Activated CD8-positive, alpha-beta T cell treated with anti-CD3 and anti-CD28 coated beads for 36 hours (primary cell): ENCODE measurements at regions not wholly inside any gene's neighbourhood (a gene's known extent, or its start where the extent isn't known, plus 50 kb on each side); places are given as distances from the start of the nearest gene placed in this dataset.
A peak's percentile ranks its signal among the peaks of the same experiment; 100 is the strongest.

ENCODE experiments used
- ATAC-seq: fragments of 200-7000 bp; cut with Tn5 transposase; one replicate; pipeline ENCODE4 v1.10.0; 2021; ENCODE audit warnings: mild to moderate bottlenecking, moderate library complexity
- CTCF ChIA-PET: fragments of 350-600 bp; sonication (Branson Sonifier 250); formaldehyde crosslinking; loops from one replicate; lab custom pipeline; 2021; ENCODE audit warnings: antibody characterized with exemption; lab: Charles Lee
- POLR2A ChIA-PET: fragments of 350-600 bp; sonication (Branson Sonifier 250); formaldehyde crosslinking; loops from one replicate; lab custom pipeline; 2021; ENCODE audit warnings: antibody characterized with exemption; lab: Charles Lee
- DNase-seq: peaks from one replicate; pipeline ENCODE4 v3.0.0-alpha.2; 2020
- H3K27ac Mint-ChIP-seq: one replicate; pipeline ENCODE4 v1.8.0; 2021; ENCODE audit warnings: mild to moderate bottlenecking, mixed read lengths
- H3K27me3 Mint-ChIP-seq: one replicate; pipeline ENCODE4 v1.8.0; 2021; ENCODE audit warnings: mixed read lengths
- H3K36me3 Mint-ChIP-seq: one replicate; pipeline ENCODE4 v1.8.0; 2021; ENCODE audit warnings: low read depth, mixed read lengths
- H3K4me1 Mint-ChIP-seq: one replicate; pipeline ENCODE4 v1.8.0; 2021; ENCODE audit warnings: low read depth, mixed read lengths
- H3K4me3 Mint-ChIP-seq: one replicate; pipeline ENCODE4 v1.8.0; 2021; ENCODE audit warnings: mild to moderate bottlenecking, moderate library complexity, mixed read lengths
- H3K9me3 Mint-ChIP-seq: one replicate; pipeline ENCODE4 v1.8.0; 2021; ENCODE audit warnings: mixed read lengths
- intact Hi-C: fragments of 100-400 bp; cut with micrococcal nuclease; formaldehyde crosslinking; loops from one replicate; pipeline ENCODE4 v1.10.0; 2022
- TF ChIP-seq, protein P1 (sequence below): fragments of 200-600 bp; IDR thresholded peaks from one replicate; pipeline ENCODE4 v1.8.0; 2022; ENCODE audit warnings: antibody characterized with exemption, mild to moderate bottlenecking

DNA sequence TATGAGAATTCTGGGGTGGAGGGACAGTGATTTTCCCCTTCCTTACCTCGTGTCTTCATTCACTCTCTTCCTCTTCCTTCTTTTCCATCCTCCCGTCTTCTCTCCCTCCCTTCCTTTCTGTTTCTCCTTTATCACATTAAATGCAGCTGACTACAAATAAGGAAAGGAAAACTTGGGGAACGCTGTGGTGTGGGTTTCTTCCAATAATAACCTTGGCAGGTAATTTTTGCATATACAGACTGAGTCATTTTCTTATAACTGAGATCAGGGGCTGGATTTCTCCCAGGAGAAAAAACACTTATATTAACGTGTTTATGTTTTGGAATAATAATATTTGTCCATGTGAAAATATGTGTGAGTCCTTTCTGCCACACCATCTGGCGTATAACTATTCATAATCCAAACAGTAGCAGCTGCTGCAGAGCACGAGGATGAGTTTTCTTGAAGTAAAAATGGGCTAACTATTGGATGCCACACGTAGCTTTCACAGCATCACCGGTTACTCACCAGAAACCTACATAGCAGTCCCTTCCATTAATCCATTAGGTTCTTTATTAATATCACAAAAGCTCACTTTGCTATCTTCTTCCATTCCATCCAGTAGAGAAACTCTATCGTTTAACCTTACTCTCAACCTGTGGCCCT is 139.2 kb upstream of the SASH1 start:
- DNase-seq, result no peak
- intact Hi-C loops, result loop anchor here (5.0 kb wide), 1 partner anchor 244 kb away; no protein-coding TSS in a partner anchor
- POLR2A ChIA-PET, result no interaction called here
- peaks cover 2% of the 10 kb centered on the region for H3K36me3 Mint-ChIP-seq
- TF ChIP-seq, protein P1, sequence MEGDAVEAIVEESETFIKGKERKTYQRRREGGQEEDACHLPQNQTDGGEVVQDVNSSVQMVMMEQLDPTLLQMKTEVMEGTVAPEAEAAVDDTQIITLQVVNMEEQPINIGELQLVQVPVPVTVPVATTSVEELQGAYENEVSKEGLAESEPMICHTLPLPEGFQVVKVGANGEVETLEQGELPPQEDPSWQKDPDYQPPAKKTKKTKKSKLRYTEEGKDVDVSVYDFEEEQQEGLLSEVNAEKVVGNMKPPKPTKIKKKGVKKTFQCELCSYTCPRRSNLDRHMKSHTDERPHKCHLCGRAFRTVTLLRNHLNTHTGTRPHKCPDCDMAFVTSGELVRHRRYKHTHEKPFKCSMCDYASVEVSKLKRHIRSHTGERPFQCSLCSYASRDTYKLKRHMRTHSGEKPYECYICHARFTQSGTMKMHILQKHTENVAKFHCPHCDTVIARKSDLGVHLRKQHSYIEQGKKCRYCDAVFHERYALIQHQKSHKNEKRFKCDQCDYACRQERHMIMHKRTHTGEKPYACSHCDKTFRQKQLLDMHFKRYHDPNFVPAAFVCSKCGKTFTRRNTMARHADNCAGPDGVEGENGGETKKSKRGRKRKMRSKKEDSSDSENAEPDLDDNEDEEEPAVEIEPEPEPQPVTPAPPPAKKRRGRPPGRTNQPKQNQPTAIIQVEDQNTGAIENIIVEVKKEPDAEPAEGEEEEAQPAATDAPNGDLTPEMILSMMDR, result no peak
- H3K27me3 Mint-ChIP-seq, result peaks cover 57% of the 10 kb centered on the region
- H3K9me3 Mint-ChIP-seq, result peaks cover 12% of the 10 kb centered on the region
- ATAC-seq, result peak; percentile 14
- peaks cover 26% of the 10 kb centered on the region for H3K4me1 Mint-ChIP-seq
- CTCF ChIA-PET, result interaction anchor here (4.4 kb wide), 1 partner anchor 26 kb away, joined by 21 read pairs; no protein-coding TSS in a partner anchor
- no peak overlapping the region for H3K4me3 Mint-ChIP-seq
- H3K27ac Mint-ChIP-seq, result peak overlapping the region; percentile 84

- intact Hi-C loops, result loop anchor here (5.0 kb wide), 1 partner anchor 243 kb away; no protein-coding TSS in a partner anchor
Measured at GRCh38 chr6:148203970-148204369, 138.7 kb upstream of the SASH1 start.

GRCh38 chr6:148208298-148208697 is 134.3 kb upstream of the SASH1 start:
- peaks cover 64% of the 10 kb centered on the region for H3K27me3 Mint-ChIP-seq
- ATAC-seq, result no peak
- DNase-seq, result no peak
- peaks cover 9% of the 10 kb centered on the region for H3K9me3 Mint-ChIP-seq
- POLR2A ChIA-PET, result no interaction called here
- H3K4me1 Mint-ChIP-seq, result peaks cover 17% of the 10 kb centered on the region
- TF ChIP-seq, protein P1, result no peak
- CTCF ChIA-PET, result no interaction called here
- intact Hi-C loops, result no loop called here
- no peak overlapping the region for H3K27ac Mint-ChIP-seq
- no peak overlapping the region for H3K4me3 Mint-ChIP-seq
- peaks cover 2% of the 10 kb centered on the region for H3K36me3 Mint-ChIP-seq

More at GRCh38 chr6:148203970-148204369, 138.7 kb upstream of the SASH1 start:
- TF ChIP-seq, protein P1, result no peak
- peaks cover 60% of the 10 kb centered on the region for H3K27me3 Mint-ChIP-seq
- peak overlapping the region; percentile 84 for H3K27ac Mint-ChIP-seq
- peaks cover 26% of the 10 kb centered on the region for H3K4me1 Mint-ChIP-seq
- peak; percentile 85 for DNase-seq
- peaks cover 12% of the 10 kb centered on the region for H3K9me3 Mint-ChIP-seq
- ChIA-PET CTCF (interaction anchor here (4.4 kb wide), 1 partner anchor 27 kb away, joined by 21 read pairs; no protein-coding TSS in a partner anchor), POLR2A (no interaction called here)
- peaks cover 2% of the 10 kb centered on the region for H3K36me3 Mint-ChIP-seq
- peak overlapping the region; percentile 60 for H3K4me3 Mint-ChIP-seq
- ATAC-seq, result peak; percentile 88

DNA sequence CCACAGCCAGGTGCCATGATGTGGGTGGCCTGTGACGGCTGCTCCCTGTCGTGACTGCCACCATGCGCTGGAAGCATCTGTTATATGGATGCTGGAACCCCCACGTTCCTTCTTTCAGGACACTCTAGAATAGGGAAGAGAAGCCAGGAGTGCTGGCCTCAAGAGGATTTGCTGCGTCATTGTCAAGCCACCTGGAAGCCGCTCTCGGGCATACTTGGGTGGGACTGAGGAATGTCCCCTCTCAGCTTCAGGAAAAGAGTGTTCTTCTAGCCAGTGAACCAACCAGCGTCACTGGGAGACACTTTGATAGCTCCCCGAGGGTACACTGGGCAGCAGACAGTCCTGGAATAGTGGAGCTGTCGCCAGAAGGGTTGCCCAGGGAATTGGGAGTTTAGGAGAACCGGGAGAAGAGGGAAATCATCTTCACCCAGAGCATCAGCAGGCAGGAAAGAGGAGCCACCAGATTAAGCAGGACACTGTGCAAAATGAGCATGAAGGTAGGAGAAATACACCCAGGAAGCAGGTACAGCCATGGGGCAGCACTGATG is 130.8 kb upstream of the SASH1 start:
- ATAC-seq, result no peak
- TF ChIP-seq, protein P1, result no peak
- Mint-ChIP-seq H3K4me1 (no peaks in the 10 kb centered on the region), H3K4me3 (no peak overlapping the region), H3K9me3 (no peaks in the 10 kb centered on the region), H3K27ac (no peak overlapping the region), H3K36me3 (no peaks in the 10 kb centered on the region), H3K27me3 (peaks cover 60% of the 10 kb centered on the region)
- DNase-seq, result no peak
- POLR2A ChIA-PET, result no interaction called here
- intact Hi-C loops, result no loop called here
- CTCF ChIA-PET, result no interaction called here

- no peak overlapping the region for H3K27ac Mint-ChIP-seq
- POLR2A ChIA-PET, result no interaction called here
- TF ChIP-seq, protein P1, result no peak
- DNase-seq (no peak), ATAC-seq (no peak)
- H3K9me3 Mint-ChIP-seq, result no peaks in the 10 kb centered on the region
- H3K4me3 Mint-ChIP-seq, result no peak overlapping the region
- no peaks in the 10 kb centered on the region for H3K36me3 Mint-ChIP-seq
- CTCF ChIA-PET, result no interaction called here
- H3K27me3 Mint-ChIP-seq, result peaks cover 60% of the 10 kb centered on the region
- H3K4me1 Mint-ChIP-seq, result no peaks in the 10 kb centered on the region
- intact Hi-C loops, result no loop called here
Measured at GRCh38 chr6:148212366-148212765, 130.3 kb upstream of the SASH1 start.
